NCI-H187 treated with DMSO at 0.1 percent for 48 hours (cell line): ENCODE measurements at regions not wholly inside any gene's neighbourhood (a gene's known extent, or its start where the extent isn't known, plus 50 kb on each side); places are given as distances from the start of the nearest gene placed in this dataset.
"Not testable (repeated sequence)": the region's sequence is repeated elsewhere in the genome, so short reads cannot be mapped to it uniquely, and the experiment has no call there.

Source experiments
- DNase-seq: peaks from one replicate; lab custom pipeline; 2025; lab: John Stamatoyannopoulos, UW

- DNase-seq: no peak
These were observed 54.9 kb upstream of the OSMR start for GRCh38 chr5:38790891-38791290.

- peak; percentile 98 for DNase-seq
These were observed 52.7 kb upstream of the OSMR start for GRCh38 chr5:38793099-38793498.

GRCh38 chr5:38794037-38794436 lies 51.8 kb upstream of the OSMR start:
- not testable (repeated sequence) for DNase-seq

GRCh38 chr5:38794986-38795385 lies 50.8 kb upstream of the OSMR start:
- no peak for DNase-seq

- no peak for DNase-seq
These were observed 49.6 kb upstream of the OSMR start for GRCh38 chr5:38795986-38796741.
